Neural cell (in vitro differentiated cells): ENCODE measurements at regions not wholly inside any gene's neighbourhood (a gene's known extent, or its start where the extent isn't known, plus 50 kb on each side); places are given as distances from the start of the nearest gene placed in this dataset.
"Not testable (repeated sequence)": the region's sequence is repeated elsewhere in the genome, so short reads cannot be mapped to it uniquely, and the experiment has no call there.

Source experiments
- H2AFZ ChIP-seq: fragments of 200-600, 300-800 bp; sonication (generic), shearing (Covaris generic); 2 replicates; pipeline ENCODE4 v1.6.0; 2014; ENCODE audit warnings: low read depth, mild to moderate bottlenecking, antibody characterized with exemption, low read length, moderate library complexity
- H3F3A ChIP-seq: fragments of 200-600 bp; shearing (Covaris generic); 2 replicates; pipeline ENCODE4 v1.6.1; 2016; ENCODE audit warnings: mild to moderate bottlenecking, moderate library complexity, mixed read lengths, antibody characterized with exemption, low read length; ENCODE audit not compliant: insufficient read depth, poor library complexity, severe bottlenecking
- H3K27ac ChIP-seq: fragments of 200-600, 300-800 bp; sonication (generic), shearing (Covaris generic); 2 replicates; pipeline ENCODE4 v1.5.1; 2014; ENCODE audit warnings: mild to moderate bottlenecking, low read length, moderate library complexity
- H3K27me3 ChIP-seq: fragments of 300-800, 200-600 bp; sonication (generic), shearing (Covaris generic); 2 replicates; pipeline ENCODE4 v1.6.0; 2014; ENCODE audit warnings: mild to moderate bottlenecking, low read depth, low read length, moderate library complexity; ENCODE audit not compliant: insufficient read depth
- H3K36me3 ChIP-seq: fragments of 300-800, 200-600 bp; sonication (generic), shearing (Covaris generic); 2 replicates; pipeline ENCODE4 v1.5.1; 2014; ENCODE audit warnings: mild to moderate bottlenecking, antibody characterized with exemption, low read length, moderate library complexity; ENCODE audit not compliant: insufficient read depth
- H3K4me2 ChIP-seq: fragments of 300-800, 200-600 bp; sonication (generic), shearing (Covaris generic); 2 replicates; pipeline ENCODE4 v1.6.0; 2014; ENCODE audit warnings: mild to moderate bottlenecking, low read length
- H3K4me3 ChIP-seq: fragments of 300-800, 200-600 bp; sonication (generic), shearing (Covaris generic); 2 replicates; pipeline ENCODE4 v1.5.1; 2014; ENCODE audit warnings: mild to moderate bottlenecking, low read length, moderate library complexity
- H3K79me2 ChIP-seq: fragments of 200-600 bp; shearing (Covaris generic); replicated peaks from 2 replicates; pipeline ENCODE4 v1.6.0; 2014; ENCODE audit warnings: mild to moderate bottlenecking, low read length, moderate library complexity; ENCODE audit not compliant: insufficient read depth
- H3K9ac ChIP-seq: fragments of 300-800, 200-600 bp; sonication (generic), shearing (Covaris generic); 2 replicates; pipeline ENCODE4 v1.6.1; 2016; ENCODE audit warnings: mild to moderate bottlenecking, low read length, mixed read lengths
- H3K9me2 ChIP-seq: fragments of 200-600 bp; shearing (Covaris generic); 2 replicates; pipeline ENCODE4 v1.6.1; 2016; ENCODE audit warnings: mild to moderate bottlenecking, low read length, mixed read lengths; ENCODE audit not compliant: insufficient read depth
- H3K9me3 ChIP-seq: fragments of 200-600, 300-800 bp; sonication (generic), shearing (Covaris generic); 2 replicates; pipeline ENCODE4 v1.6.1; 2016; ENCODE audit warnings: mild to moderate bottlenecking, mixed run types, low read length, moderate library complexity, mixed read lengths
- H4K20me1 ChIP-seq: fragments of 200-600 bp; shearing (Covaris generic); 2 replicates; pipeline ENCODE4 v1.6.1; 2016; ENCODE audit warnings: mild to moderate bottlenecking, mixed run types; ENCODE audit not compliant: insufficient read depth
- CTCF ChIP-seq: fragments of 450-650 bp; IDR thresholded peaks from 2 replicates; pipeline ENCODE4 v1.5.1; 2014; ENCODE audit warnings: antibody characterized with exemption, mild to moderate bottlenecking, moderate library complexity; ENCODE audit not compliant: poor library complexity, severe bottlenecking
- EP300 ChIP-seq: fragments of 450-650 bp; conservative IDR thresholded peaks from 2 replicates; pipeline ENCODE4 v1.6.1; 2014; ENCODE audit warnings: antibody characterized with exemption, mild to moderate bottlenecking, moderate library complexity; ENCODE audit not compliant: poor library complexity, severe bottlenecking
- EZH2 ChIP-seq: fragments of 200-600, 300-800 bp; shearing (Covaris generic), sonication (generic); IDR thresholded peaks from 2 replicates; pipeline ENCODE4 v1.6.1; 2014; ENCODE audit warnings: antibody characterized with exemption, low read length, borderline replicate concordance, mild to moderate bottlenecking; ENCODE audit not compliant: insufficient read depth, poor library complexity, severe bottlenecking
- MXI1 ChIP-seq: fragments of 450-650 bp; conservative IDR thresholded peaks from 2 replicates; pipeline ENCODE4 v1.6.1; 2014; ENCODE audit warnings: antibody characterized with exemption, mild to moderate bottlenecking; ENCODE audit not compliant: poor library complexity, severe bottlenecking
- POLR2AphosphoS5 ChIP-seq: IDR thresholded peaks from 2 replicates; pipeline ENCODE4 v1.6.1; 2012
- RAD21 ChIP-seq: fragments of 450-650 bp; conservative IDR thresholded peaks from 2 replicates; pipeline ENCODE4 v1.6.1; 2014; ENCODE audit warnings: antibody characterized with exemption, mild to moderate bottlenecking, moderate library complexity
- REST ChIP-seq: IDR thresholded peaks from 2 replicates; pipeline ENCODE4 v1.6.1; 2012; ENCODE audit warnings: borderline replicate concordance
- SMC3 ChIP-seq: fragments of 450-650 bp; conservative IDR thresholded peaks from 2 replicates; pipeline ENCODE4 v1.6.1; 2014; ENCODE audit warnings: antibody characterized with exemption, mild to moderate bottlenecking, moderate library complexity; ENCODE audit not compliant: poor library complexity
- TAF1 ChIP-seq: IDR thresholded peaks from 2 replicates; pipeline ENCODE4 v1.6.1; 2012; ENCODE audit warnings: low read depth

GRCh38 chrX:54640736-54641135 is 110.7 kb downstream of the GNL3L start:
- H3K9ac ChIP-seq, result no peak overlapping the region
- no peaks in the 10 kb centered on the region for H3K9me2 ChIP-seq
- no peaks in the 10 kb centered on the region for H3K27me3 ChIP-seq
- no peaks in the 10 kb centered on the region for H3F3A ChIP-seq
- no peaks in the 10 kb centered on the region for H3K36me3 ChIP-seq
- H3K4me3 ChIP-seq, result no peak overlapping the region
- H4K20me1 ChIP-seq, result no peaks in the 10 kb centered on the region
- no peak overlapping the region for H3K4me2 ChIP-seq
- H3K27ac ChIP-seq, result no peak overlapping the region
- no peak for TF ChIP-seq POLR2AphosphoS5
- no peak for TF ChIP-seq EZH2
- no peak for TF ChIP-seq EP300
- TF ChIP-seq CTCF, result no peak
- TF ChIP-seq REST, result no peak
- TF ChIP-seq SMC3, result no peak
- no peak for TF ChIP-seq TAF1
- no peak for TF ChIP-seq RAD21
- no peak for TF ChIP-seq MXI1
- no peak overlapping the region for H2AFZ ChIP-seq
- H3K79me2 ChIP-seq, result no peaks in the 10 kb centered on the region
- H3K9me3 ChIP-seq, result no peaks in the 10 kb centered on the region

GRCh38 chrX:54641530-54641929 is 111.5 kb downstream of the GNL3L start:
- Histone ChIP-seq H3K9me2 (no peaks in the 10 kb centered on the region), H3K4me2 (no peak overlapping the region), H2AFZ (no peak overlapping the region), H3K4me3 (no peak overlapping the region), H3F3A (no peaks in the 10 kb centered on the region), H3K9ac (no peak overlapping the region), H3K36me3 (no peaks in the 10 kb centered on the region), H4K20me1 (no peaks in the 10 kb centered on the region), H3K27ac (no peak overlapping the region), H3K9me3 (no peaks in the 10 kb centered on the region), H3K79me2 (no peaks in the 10 kb centered on the region), H3K27me3 (no peaks in the 10 kb centered on the region)
- TF ChIP-seq REST (no peak), POLR2AphosphoS5 (no peak), RAD21 (no peak), CTCF (no peak), SMC3 (no peak), EZH2 (no peak)

GRCh38 chrX:54647607-54648006 is 117.6 kb downstream of the GNL3L start:
- not testable (repeated sequence) for H3K9me3 ChIP-seq, H3K4me3 ChIP-seq, H3K9ac ChIP-seq, H2AFZ ChIP-seq, H3K4me2 ChIP-seq, H3K9me2 ChIP-seq, H3K79me2 ChIP-seq, H3K27ac ChIP-seq, H3F3A ChIP-seq, H3K27me3 ChIP-seq, H4K20me1 ChIP-seq, H3K36me3 ChIP-seq
